Activated CD8-positive, alpha-beta T cell treated with anti-CD3 and anti-CD28 coated beads, Interleukin-2, amount 10 ng/mL, durations not matched to agents 7 days and 5 days (primary cell): ENCODE measurements at regions not wholly inside any gene's neighbourhood (a gene's known extent, or its start where the extent isn't known, plus 50 kb on each side); places are given as distances from the start of the nearest gene placed in this dataset.
A peak's percentile ranks its signal among the peaks of the same experiment; 100 is the strongest.
"Not testable (repeated sequence)": the region's sequence is repeated elsewhere in the genome, so short reads cannot be mapped to it uniquely, and the experiment has no call there.

ENCODE experiments used
- ATAC-seq: fragments of 150-1000 bp; cut with Tn5 transposase; one replicate; pipeline ENCODE4 v1.10.0; 2021; ENCODE audit warnings: moderate library complexity
- CTCF ChIA-PET: fragments of 350-600 bp; sonication (Branson Sonifier 250); formaldehyde crosslinking; loops from one replicate; lab custom pipeline; 2021; ENCODE audit warnings: antibody characterized with exemption; lab: Charles Lee
- POLR2A ChIA-PET: fragments of 350-600 bp; sonication (Branson Sonifier 250); formaldehyde crosslinking; loops from one replicate; lab custom pipeline; 2021; ENCODE audit warnings: antibody characterized with exemption; lab: Charles Lee
- DNase-seq: peaks from one replicate; pipeline ENCODE4 v3.0.0-alpha.2; 2020
- H3K27ac Mint-ChIP-seq: one replicate; pipeline ENCODE4 v1.8.0; 2021; ENCODE audit warnings: mild to moderate bottlenecking, mixed read lengths
- H3K27me3 Mint-ChIP-seq: one replicate; pipeline ENCODE4 v1.8.0; 2021; ENCODE audit warnings: low read depth, mixed read lengths
- H3K36me3 Mint-ChIP-seq: one replicate; pipeline ENCODE4 v1.8.0; 2021; ENCODE audit warnings: low read depth, mixed read lengths
- H3K4me1 Mint-ChIP-seq: one replicate; pipeline ENCODE4 v1.8.0; 2021; ENCODE audit warnings: low read depth, mixed read lengths
- H3K4me3 Mint-ChIP-seq: one replicate; pipeline ENCODE4 v1.8.0; 2021; ENCODE audit warnings: mild to moderate bottlenecking, mixed read lengths
- H3K9me3 Mint-ChIP-seq: one replicate; pipeline ENCODE4 v1.8.0; 2022; ENCODE audit warnings: mixed read lengths; ENCODE audit not compliant: insufficient read depth

- no peaks in the 10 kb centered on the region for H3K36me3 Mint-ChIP-seq
- DNase-seq (no peak), ATAC-seq (no peak)
- H3K27me3 Mint-ChIP-seq = peaks cover 15% of the 10 kb centered on the region
- H3K4me3 Mint-ChIP-seq = no peak overlapping the region
- POLR2A ChIA-PET = no interaction called here
- H3K9me3 Mint-ChIP-seq = no peaks in the 10 kb centered on the region
- no peaks in the 10 kb centered on the region for H3K4me1 Mint-ChIP-seq
- CTCF ChIA-PET = no interaction called here
- no peak overlapping the region for H3K27ac Mint-ChIP-seq
Observed at GRCh38 chr9:110013064-110013463, 194.9 kb downstream of the C9orf152 start.

- no peak for ATAC-seq
- Mint-ChIP-seq H3K27me3 (peaks cover 15% of the 10 kb centered on the region), H3K27ac (no peak overlapping the region), H3K4me3 (no peak overlapping the region), H3K4me1 (no peaks in the 10 kb centered on the region), H3K36me3 (no peaks in the 10 kb centered on the region), H3K9me3 (no peaks in the 10 kb centered on the region)
- ChIA-PET POLR2A (no interaction called here), CTCF (interaction anchor here (0.6 kb wide), 1 partner anchor 112 kb away, joined by 3 read pairs; no protein-coding TSS in a partner anchor)
- peak; percentile 27 for DNase-seq
Observed at GRCh38 chr9:110015759-110016158, 192.2 kb downstream of the C9orf152 start.

DNA sequence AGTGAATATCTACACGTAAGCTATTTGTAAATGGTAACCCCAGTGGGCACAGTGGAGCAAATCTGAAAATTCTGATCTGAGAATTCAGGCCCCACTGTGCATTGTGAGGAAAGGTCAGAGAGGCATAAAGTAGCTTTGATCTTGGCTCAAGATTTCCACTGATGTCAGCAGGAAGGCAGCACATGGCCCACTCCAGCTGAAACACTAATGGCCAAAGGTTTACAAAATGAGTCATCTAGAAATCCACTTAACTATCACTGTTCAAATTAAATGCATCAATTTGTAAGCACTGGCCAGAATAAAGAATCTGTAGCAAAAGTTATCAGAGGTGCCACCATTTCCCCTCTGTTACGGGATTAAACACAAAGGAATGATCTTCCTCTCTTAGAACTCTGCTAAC, 191.6 kb downstream of the C9orf152 start:
- no peaks in the 10 kb centered on the region for H3K36me3 Mint-ChIP-seq
- H3K9me3 Mint-ChIP-seq = no peaks in the 10 kb centered on the region
- DNase-seq (no peak), ATAC-seq (no peak)
- POLR2A ChIA-PET = no interaction called here
- CTCF ChIA-PET = interaction anchor here (0.6 kb wide), 1 partner anchor 113 kb away, joined by 3 read pairs; no protein-coding TSS in a partner anchor
- no peaks in the 10 kb centered on the region for H3K4me1 Mint-ChIP-seq
- no peak overlapping the region for H3K4me3 Mint-ChIP-seq
- H3K27ac Mint-ChIP-seq = no peak overlapping the region
- peaks cover 14% of the 10 kb centered on the region for H3K27me3 Mint-ChIP-seq

- ATAC-seq, CTCF ChIA-PET, H3K4me1 Mint-ChIP-seq, H3K27me3 Mint-ChIP-seq, DNase-seq, H3K4me3 Mint-ChIP-seq, H3K9me3 Mint-ChIP-seq, H3K27ac Mint-ChIP-seq, H3K36me3 Mint-ChIP-seq: not testable (repeated sequence)
- POLR2A ChIA-PET = interaction anchor here (1.1 kb wide), 1 partner anchor 9 kb away, joined by 3 read pairs; no protein-coding TSS in a partner anchor
Observed at GRCh38 chr9:110020216-110020615, 187.7 kb downstream of the C9orf152 start.

DNA sequence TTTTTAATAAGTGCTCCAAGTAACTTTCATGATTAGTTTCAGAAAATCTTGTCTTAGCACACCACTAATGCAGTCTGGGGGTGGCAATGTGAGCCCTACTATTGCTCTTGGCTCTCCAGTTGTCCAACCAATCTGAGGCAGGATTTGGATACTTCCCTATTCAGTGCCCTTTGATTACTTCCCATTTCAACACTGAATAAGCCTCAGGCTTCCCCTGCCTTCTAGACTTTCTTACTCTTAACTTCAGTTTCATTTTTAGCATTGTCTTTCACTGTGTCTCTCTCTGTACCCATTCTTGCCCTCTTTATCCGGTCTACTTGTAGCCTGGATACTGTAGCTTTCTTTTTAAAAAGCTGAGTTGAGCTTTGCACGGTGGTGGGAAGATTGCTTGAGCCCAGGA, 186.1 kb downstream of the C9orf152 start:
- Mint-ChIP-seq H3K27ac (peak overlapping the region; percentile 1), H3K36me3 (no peaks in the 10 kb centered on the region), H3K4me3 (no peak overlapping the region), H3K9me3 (no peaks in the 10 kb centered on the region), H3K4me1 (peaks cover 4% of the 10 kb centered on the region), H3K27me3 (peaks cover 5% of the 10 kb centered on the region)
- peak; percentile 44 for ATAC-seq
- POLR2A ChIA-PET = no interaction called here
- DNase-seq = no peak
- CTCF ChIA-PET = no interaction called here

GRCh38 chr9:110023221-110023620, 184.7 kb downstream of the C9orf152 start:
- ATAC-seq, H3K27ac Mint-ChIP-seq, H3K4me1 Mint-ChIP-seq, H3K4me3 Mint-ChIP-seq, H3K27me3 Mint-ChIP-seq, CTCF ChIA-PET, POLR2A ChIA-PET, H3K36me3 Mint-ChIP-seq, DNase-seq, H3K9me3 Mint-ChIP-seq: not testable (repeated sequence)

GRCh38 chr9:110025551-110026170, 182.3 kb downstream of the C9orf152 start:
- CTCF ChIA-PET = no interaction called here

GRCh38 chr9:110027671-110028081, 180.3 kb downstream of the C9orf152 start:
- Mint-ChIP-seq H3K9me3 (no peaks in the 10 kb centered on the region), H3K27me3 (peaks cover 10% of the 10 kb centered on the region), H3K4me3 (no peak overlapping the region), H3K36me3 (no peaks in the 10 kb centered on the region), H3K27ac (no peak overlapping the region), H3K4me1 (peaks cover 13% of the 10 kb centered on the region)
- ChIA-PET CTCF (interaction anchor here (1.4 kb wide), 1 partner anchor 124 kb away, joined by 3 read pairs; no protein-coding TSS in a partner anchor), POLR2A (no interaction called here)
- no peak for ATAC-seq
- no peak for DNase-seq

More at GRCh38 chr9:110025551-110026170, 182.3 kb downstream of the C9orf152 start:
- Mint-ChIP-seq H3K4me3 (no peak overlapping the region), H3K27ac (no peak overlapping the region), H3K36me3 (no peaks in the 10 kb centered on the region), H3K9me3 (no peaks in the 10 kb centered on the region), H3K4me1 (peaks cover 16% of the 10 kb centered on the region), H3K27me3 (peaks cover 10% of the 10 kb centered on the region)
- POLR2A ChIA-PET = no interaction called here
- DNase-seq (no peak), ATAC-seq (no peak)

DNA sequence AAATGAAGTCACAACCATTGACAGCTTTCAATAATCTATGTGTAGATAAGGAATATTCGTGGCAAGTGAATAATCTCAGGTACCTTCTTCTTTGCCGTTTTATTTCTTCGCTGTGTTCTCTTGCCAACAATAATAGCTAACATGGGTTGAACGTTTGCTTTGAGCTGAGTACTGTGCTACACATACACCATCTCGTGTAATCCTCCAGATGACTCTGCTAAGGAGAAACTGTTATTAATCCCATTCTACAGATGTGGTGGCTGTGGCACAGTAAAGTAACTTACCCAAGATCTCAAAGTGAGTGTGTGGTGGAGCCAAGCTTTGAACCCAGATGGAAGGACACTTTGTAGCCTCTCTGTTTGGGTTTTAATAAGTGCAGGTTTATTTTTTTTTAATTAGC, 179.7 kb downstream of the C9orf152 start:
- Mint-ChIP-seq H3K27me3 (peaks cover 11% of the 10 kb centered on the region), H3K4me3 (no peak overlapping the region), H3K4me1 (peaks cover 13% of the 10 kb centered on the region), H3K9me3 (no peaks in the 10 kb centered on the region), H3K36me3 (no peaks in the 10 kb centered on the region), H3K27ac (no peak overlapping the region)
- CTCF ChIA-PET = interaction anchor here (1.3 to 1.4 kb wide), 3 partner anchors 114 to 125 kb away, joined by 3 read pairs; no protein-coding TSS in a partner anchor
- POLR2A ChIA-PET = interaction anchor here (1.0 kb wide), 1 partner anchor 8 kb away, joined by 3 read pairs; no protein-coding TSS in a partner anchor
- no peak for ATAC-seq
- DNase-seq = no peak

DNA sequence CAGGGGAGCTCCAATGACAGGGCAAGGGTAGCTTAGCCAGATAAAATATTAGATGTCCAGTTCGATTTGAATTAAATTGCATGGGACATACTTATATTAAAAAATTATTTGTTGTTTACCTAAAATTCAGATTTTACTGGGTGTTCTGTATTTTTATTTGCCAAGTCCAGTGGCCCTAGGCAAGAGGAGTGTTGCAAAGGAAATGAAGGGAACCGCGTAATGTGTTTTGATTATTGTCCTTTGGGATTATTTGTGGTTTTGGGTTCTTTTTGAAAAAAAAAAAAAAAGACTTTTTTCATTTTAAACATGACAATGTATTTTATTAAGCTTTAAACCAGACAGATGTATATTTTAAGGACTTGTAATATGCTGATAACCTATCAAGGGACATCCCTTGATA, 179.3 kb downstream of the C9orf152 start:
- Mint-ChIP-seq H3K4me3 (no peak overlapping the region), H3K27ac (no peak overlapping the region), H3K9me3 (no peaks in the 10 kb centered on the region), H3K4me1 (peaks cover 13% of the 10 kb centered on the region), H3K27me3 (peaks cover 13% of the 10 kb centered on the region), H3K36me3 (no peaks in the 10 kb centered on the region)
- DNase-seq (no peak), ATAC-seq (no peak)
- CTCF ChIA-PET = interaction anchor here (1.3 to 1.4 kb wide), 3 partner anchors 114 to 125 kb away, joined by 3 read pairs; no protein-coding TSS in a partner anchor
- POLR2A ChIA-PET = interaction anchor here (1.0 kb wide), 1 partner anchor 8 kb away, joined by 3 read pairs; no protein-coding TSS in a partner anchor

DNA sequence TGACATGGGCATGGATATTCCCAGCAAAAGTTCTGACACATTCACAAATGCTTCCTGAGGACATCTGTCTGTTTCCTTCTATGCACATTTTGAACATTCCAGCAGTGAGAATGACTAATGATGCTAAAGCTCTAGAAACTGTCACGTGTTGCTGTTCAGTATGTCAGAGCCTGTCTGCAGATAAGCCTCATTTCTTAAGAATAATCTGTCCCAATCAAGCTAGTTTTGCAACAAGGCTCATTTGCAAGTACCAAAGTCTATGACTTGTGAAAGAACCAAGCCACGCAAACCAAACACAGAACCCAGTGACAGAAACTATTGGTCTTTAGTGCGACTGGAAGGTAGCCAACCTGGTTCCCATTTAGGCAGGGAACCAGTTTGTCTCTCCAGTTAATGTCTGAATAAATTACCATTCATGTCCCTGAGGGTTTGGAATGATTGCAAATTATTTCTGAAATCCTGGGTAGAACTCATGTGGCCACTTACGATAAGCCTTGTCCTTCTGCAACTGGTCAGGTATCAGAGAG, 178.5 kb downstream of the C9orf152 start:
- no peak for ATAC-seq
- ChIA-PET POLR2A (interaction anchor here (1.0 kb wide), 1 partner anchor 9 kb away, joined by 3 read pairs; no protein-coding TSS in a partner anchor), CTCF (interaction anchor here (1.4 kb wide), 1 partner anchor 123 kb away, joined by 3 read pairs; no protein-coding TSS in a partner anchor)
- Mint-ChIP-seq H3K36me3 (no peaks in the 10 kb centered on the region), H3K27ac (no peak overlapping the region), H3K4me3 (no peak overlapping the region), H3K9me3 (no peaks in the 10 kb centered on the region), H3K27me3 (peaks cover 13% of the 10 kb centered on the region), H3K4me1 (peaks cover 13% of the 10 kb centered on the region)
- DNase-seq = no peak

- ATAC-seq (no peak), DNase-seq (no peak)
- CTCF ChIA-PET = no interaction called here
- no peak overlapping the region for H3K27ac Mint-ChIP-seq
- POLR2A ChIA-PET = no interaction called here
- peaks cover 13% of the 10 kb centered on the region for H3K4me1 Mint-ChIP-seq
- H3K4me3 Mint-ChIP-seq = no peak overlapping the region
- H3K9me3 Mint-ChIP-seq = no peaks in the 10 kb centered on the region
- H3K36me3 Mint-ChIP-seq = no peaks in the 10 kb centered on the region
- H3K27me3 Mint-ChIP-seq = peaks cover 13% of the 10 kb centered on the region
Observed at GRCh38 chr9:110029956-110030480, 177.9 kb downstream of the C9orf152 start.
